ENCODE measurements at regions not wholly inside any gene's neighbourhood (a gene's known extent, or its start where the extent isn't known, plus 50 kb on each side); places are given as distances from the start of the nearest gene placed in this dataset.

GRCh38 chr1:229736376-229736775 is 110.3 kb downstream of the URB2 start:
- TF ChIP-seq GATA3 (IDR thresholded peaks at IDR 0.05; ENCODE audit: low read depth, low read length): no peak
- TF ChIP-seq GATA2 (IDR thresholded peaks at IDR 0.05; ENCODE audit: low read depth, low read length): no peak
